GM12878 (cell line): ENCODE measurements at regions not wholly inside any gene's neighbourhood (a gene's known extent, or its start where the extent isn't known, plus 50 kb on each side); places are given as distances from the start of the nearest gene placed in this dataset.

Source experiments
- ATAC-seq: fragments of 200-7000 bp; cut with Tn5 transposase; 3 replicates; pipeline ENCODE4 v1.9.1; 2020; ENCODE audit warnings: mild to moderate bottlenecking, moderate library complexity
- BruUV-seq: library from RNA; stranded (reverse); fragments of 400-500 nt; replicated peaks from 2 replicates; lab custom pipeline; 2021; lab: Mats Ljungman, UMichigan
- CTCF ChIA-PET: fragments of 300-600 bp; sonication (Branson Sonifier 250); formaldehyde crosslinking; extraction: SDS; loops from one replicate; lab custom pipeline; 2021; ENCODE audit warnings: inconsistent platforms; lab: Yijun Ruan, JAX
- POLR2A ChIA-PET: fragments of 350-600 bp; formaldehyde crosslinking; extraction: SDS; loops from one replicate; lab custom pipeline; 2021; ENCODE audit warnings: inconsistent platforms; lab: Charles Lee
- RAD21 ChIA-PET: fragments of 300-600 bp; sonication (Branson Sonifier 250); formaldehyde crosslinking; loops from one replicate; lab custom pipeline; 2023; ENCODE audit warnings: antibody characterized with exemption; ENCODE audit not compliant: unreplicated experiment; lab: Charles Lee
- SMC1A ChIA-PET: fragments of 300-600 bp; sonication (Branson Sonifier 250); formaldehyde crosslinking; loops from one replicate; lab custom pipeline; 2023; ENCODE audit not compliant: unreplicated experiment, uncharacterized antibody; lab: Charles Lee
- DNase-seq: peaks from one replicate; pipeline ENCODE4 v3.0.0-alpha.2; 2011; ENCODE audit warnings: low read depth, low spot score
- FAIRE-seq: peaks from 3 replicates; lab custom pipeline; 2011; peaks lifted over from hg19 to GRCh38; lab: Jason Lieb, UNC
- H2AFZ ChIP-seq: 2 replicates; pipeline ENCODE4 v1.6.0; 2011; ENCODE audit warnings: low read depth, low read length, control low read depth; ENCODE audit not compliant: control insufficient read depth
- H3K27ac ChIP-seq: 2 replicates; pipeline ENCODE4 v1.5.1; 2011; ENCODE audit warnings: control low read depth; ENCODE audit not compliant: control insufficient read depth, insufficient read depth
- H3K27me3 ChIP-seq, 2 experiments: replicated peaks in 1 of 2; 2 replicates each; pipeline versions ENCODE4 v1.6.0 to v1.6.1; 2011; ENCODE audit warnings: low read length in 1 of 2; ENCODE audit not compliant: control insufficient read depth in 2 of 2, insufficient read depth in 2 of 2
- H3K36me3 ChIP-seq, 2 experiments: 2 replicates each; pipeline ENCODE4 v1.5.1; 2011; ENCODE audit warnings: low read length in 1 of 2; ENCODE audit not compliant: control insufficient read depth in 2 of 2, insufficient read depth in 2 of 2
- H3K4me1 ChIP-seq: 2 replicates; pipeline ENCODE4 v1.6.1; 2011; ENCODE audit warnings: mild to moderate bottlenecking, low read length, moderate library complexity, mixed read lengths; ENCODE audit not compliant: control insufficient read depth, insufficient read depth
- H3K4me2 ChIP-seq: 2 replicates; pipeline ENCODE4 v1.6.0; 2011; ENCODE audit warnings: control low read depth; ENCODE audit not compliant: control insufficient read depth, insufficient read depth
- H3K4me3 ChIP-seq: fragments of 200-600 bp; sonication (generic); 2 replicates; pipeline ENCODE4 v1.5.1; 2016
- H3K79me2 ChIP-seq: 2 replicates; pipeline ENCODE4 v1.6.0; 2011; ENCODE audit warnings: low read length; ENCODE audit not compliant: control insufficient read depth, insufficient read depth
- H3K9ac ChIP-seq: 2 replicates; pipeline ENCODE4 v1.8.0; 2011; ENCODE audit warnings: low read length, control low read depth, mixed read lengths; ENCODE audit not compliant: control insufficient read depth, insufficient read depth
- H3K9me3 ChIP-seq: replicated peaks from 3 replicates; pipeline ENCODE4 v1.5.1; 2011; ENCODE audit warnings: mild to moderate bottlenecking, low read length; ENCODE audit not compliant: control insufficient read depth, insufficient read depth
- H4K20me1 ChIP-seq: 2 replicates; pipeline ENCODE4 v1.6.0; 2011; ENCODE audit not compliant: control insufficient read depth, insufficient read depth
- BCL3 ChIP-seq: IDR thresholded peaks from 2 replicates; pipeline ENCODE4 v1.6.1; 2011; ENCODE audit warnings: borderline replicate concordance, low read depth, mild to moderate bottlenecking, moderate library complexity, low read length; ENCODE audit not compliant: insufficient read depth, poor library complexity, severe bottlenecking
- BHLHE40 ChIP-seq, 2 experiments: fragments of 450-650 bp in 1 of 2; IDR thresholded peaks; 2 replicates each; pipeline ENCODE4 v1.6.1; 2011 to 2017; ENCODE audit warnings: low read depth in 2 of 2, borderline replicate concordance in 1 of 2, improper control_type of control experiment in 1 of 2, low read length in 1 of 2, mild to moderate bottlenecking in 1 of 2
- ETV6 ChIP-seq, 2 experiments: fragments of 450-650 bp in 1 of 2; IDR thresholded peaks in 1 of 2; conservative IDR thresholded peaks in 1 of 2; 2 replicates each; pipeline ENCODE4 v1.6.1; 2014; ENCODE audit warnings: antibody characterized with exemption in 1 of 2, borderline replicate concordance in 1 of 2, low read depth in 1 of 2, mild to moderate bottlenecking in 1 of 2, moderate library complexity in 1 of 2
- FOXM1 ChIP-seq: IDR thresholded peaks from 2 replicates; pipeline ENCODE4 v1.6.1; 2012; ENCODE audit warnings: low read depth, mild to moderate bottlenecking, inconsistent platforms, low read length, moderate library complexity
- HCFC1 ChIP-seq: fragments of 150-350 bp; IDR thresholded peaks from 2 replicates; pipeline ENCODE4 v1.6.1; 2014; ENCODE audit warnings: low read length
- RAD21 ChIP-seq: IDR thresholded peaks from 2 replicates; pipeline ENCODE4 v1.6.1; 2011; ENCODE audit warnings: mild to moderate bottlenecking, low read depth, low read length, moderate library complexity; ENCODE audit not compliant: insufficient read depth
- STAT1 ChIP-seq: fragments of 450-650 bp; conservative IDR thresholded peaks from 2 replicates; pipeline ENCODE4 v1.6.1; 2014; ENCODE audit warnings: antibody characterized with exemption, mild to moderate bottlenecking
- USF1 ChIP-seq: IDR thresholded peaks from 2 replicates; pipeline ENCODE4 v1.6.1; 2011; ENCODE audit warnings: borderline replicate concordance, low read depth, mild to moderate bottlenecking, moderate library complexity, mixed read lengths, low read length; ENCODE audit not compliant: insufficient read depth; ENCODE audit errors: extremely low read length
- ZSCAN29 ChIP-seq: fragments of 450-650 bp; IDR thresholded peaks from 2 replicates; pipeline ENCODE4 v1.6.1; 2017; ENCODE audit warnings: mild to moderate bottlenecking, moderate library complexity
- WGBS: methylation state at CpG from one replicate; pipeline ENCODE4 v1.1.6; 2016; ENCODE audit warnings: low lambda C conversion rate; ENCODE audit not compliant: insufficient replicate concordance, insufficient coverage; ENCODE audit errors: missing lambda C conversion rate; 5-methylcytosine and 5-hydroxymethylcytosine counted together
- in situ Hi-C: fragments of 300-500 bp; cut with MboI; formaldehyde crosslinking; loops from 9 replicates; pipeline ENCODE4 v1.14.3; 2018; ENCODE audit warnings: mixed read lengths
- intact Hi-C: fragments of 100-400 bp; cut with micrococcal nuclease; formaldehyde crosslinking; loops from one replicate; pipeline ENCODE4 v1.14.2; 2022; ENCODE audit not compliant: unreplicated experiment

- H3K4me2 ChIP-seq = no peak overlapping the region
- TF ChIP-seq ETV6 (conservative IDR thresholded peaks at IDR 0.05 in 1 of 2, IDR thresholded peaks at IDR 0.05 in 1 of 2; ENCODE audit: borderline replicate concordance in 1 of 2, low read depth in 1 of 2) (no peak), RAD21 (no peak), BCL3 (no peak), STAT1 (no peak), USF1 (no peak), ZSCAN29 (no peak), BHLHE40 (IDR thresholded peaks at IDR 0.05; ENCODE audit: borderline replicate concordance in 1 of 2, low read depth in 2 of 2, low read length in 1 of 2) (no peak), FOXM1 (no peak), HCFC1 (no peak)
- TF ChIP-seq, all 136 proteins: peak for 0
- ATAC-seq (no peak), DNase-seq (no peak), FAIRE-seq (no peak)
- WGBS = 22% methylated on average over 1 of the region's 1 CpG
- RAD21 ChIA-PET = no interaction called here
- POLR2A ChIA-PET = no interaction called here
- H3K9me3 ChIP-seq = no peaks in the 10 kb centered on the region
- in situ Hi-C loops = no loop called here
- H3K36me3 ChIP-seq = no peaks in the 10 kb centered on the region
- no peak overlapping the region for H3K9ac ChIP-seq
- H3K27me3 ChIP-seq = no peaks in the 10 kb centered on the region
- intact Hi-C loops = no loop called here
- CTCF ChIA-PET = no interaction called here
- H3K4me1 ChIP-seq = no peaks in the 10 kb centered on the region
- no peaks in the 10 kb centered on the region for H4K20me1 ChIP-seq
- no TSS peak for BruUV-seq
- SMC1A ChIA-PET = interaction anchor here (1.0 kb wide), 1 partner anchor 10 kb away, joined by 3 read pairs; no protein-coding TSS in a partner anchor
- H3K79me2 ChIP-seq = no peaks in the 10 kb centered on the region
- H3K4me3 ChIP-seq = no peak overlapping the region
- no peak overlapping the region for H2AFZ ChIP-seq
- no peak overlapping the region for H3K27ac ChIP-seq
Measured at GRCh38 chr6:141541581-141542324, 591.0 kb upstream of the GJE1 start.
